Hematopoietic multipotent progenitor cell treated with erythropoietin and hydrocortisone succinate and interleukin-3 and kit ligand, for 17 days (in vitro differentiated cells): ENCODE measurements at regions not wholly inside any gene's neighbourhood (a gene's known extent, or its start where the extent isn't known, plus 50 kb on each side); places are given as distances from the start of the nearest gene placed in this dataset.
"Not testable (repeated sequence)": the region's sequence is repeated elsewhere in the genome, so short reads cannot be mapped to it uniquely, and the experiment has no call there.

Source experiments
- DNase-seq: peaks from one replicate; pipeline ENCODE4 v3.0.0-alpha.2; 2015; ENCODE audit warnings: low spot score

- no peak for DNase-seq
Measured at GRCh38 chr4:15163284-15163645, 161.0 kb downstream of the CPEB2 start.

- no peak for DNase-seq
Measured at GRCh38 chr4:15164571-15164970, 162.3 kb downstream of the CPEB2 start.

GRCh38 chr4:15167743-15168142 is 165.5 kb downstream of the CPEB2 start:
- DNase-seq, result no peak

- DNase-seq, result no peak
Measured at GRCh38 chr4:15168759-15169158, 166.5 kb downstream of the CPEB2 start.

- DNase-seq, result no peak
Measured at GRCh38 chr4:15171725-15172124, 169.4 kb downstream of the CPEB2 start.

GRCh38 chr4:15173251-15173650 is 171.0 kb downstream of the CPEB2 start:
- DNase-seq, result no peak

GRCh38 chr4:15174168-15174567 is 171.9 kb downstream of the CPEB2 start:
- DNase-seq, result not testable (repeated sequence)

- not testable (repeated sequence) for DNase-seq
Measured at GRCh38 chr4:15179842-15180241, 177.6 kb downstream of the CPEB2 start.

GRCh38 chr4:15182600-15183220 is 180.4 kb downstream of the CPEB2 start:
- DNase-seq, result no peak

GRCh38 chr4:15186149-15186548 is 183.9 kb downstream of the CPEB2 start:
- no peak for DNase-seq

- no peak for DNase-seq
Measured at GRCh38 chr4:15186806-15187205, 184.5 kb downstream of the CPEB2 start.

- DNase-seq, result no peak
Measured at GRCh38 chr4:15188605-15189539, 186.6 kb downstream of the CPEB2 start.

- no peak for DNase-seq
Measured at GRCh38 chr4:15194520-15194919, 192.2 kb downstream of the CPEB2 start.

- DNase-seq, result no peak
Measured at GRCh38 chr4:15197005-15197404, 194.7 kb downstream of the CPEB2 start.

- no peak for DNase-seq
Measured at GRCh38 chr4:15198070-15198727, 195.9 kb downstream of the CPEB2 start.

- no peak for DNase-seq
Measured at GRCh38 chr4:15201782-15202181, 199.5 kb downstream of the CPEB2 start.

GRCh38 chr4:15202481-15202880 is 200.2 kb downstream of the CPEB2 start:
- DNase-seq, result no peak

GRCh38 chr4:15206526-15206925 is 204.2 kb downstream of the CPEB2 start:
- not testable (repeated sequence) for DNase-seq

GRCh38 chr4:15213302-15213970 is 211.2 kb downstream of the CPEB2 start:
- no peak for DNase-seq

GRCh38 chr4:15215109-15215508 is 212.7 kb upstream of the C1QTNF7 start:
- no peak for DNase-seq

- DNase-seq, result no peak
Measured at GRCh38 chr4:15226203-15226602, 201.6 kb upstream of the C1QTNF7 start.
